OCI-LY1 (cell line): ENCODE measurements at regions not wholly inside any gene's neighbourhood (a gene's known extent, or its start where the extent isn't known, plus 50 kb on each side); places are given as distances from the start of the nearest gene placed in this dataset.

Experiments used
- H2AFZ ChIP-seq: fragments of 200-600 bp; sonication (generic), shearing (Covaris generic); 2 replicates; pipeline ENCODE4 v1.6.0; 2014; ENCODE audit warnings: antibody characterized with exemption, mild to moderate bottlenecking, low read length
- H3F3A ChIP-seq: fragments of 200-600 bp; sonication (generic), shearing (Covaris generic); 2 replicates; pipeline ENCODE4 v1.6.0; 2014; ENCODE audit warnings: mild to moderate bottlenecking, antibody characterized with exemption, low read length, moderate library complexity; ENCODE audit not compliant: insufficient read depth
- H3K27ac ChIP-seq: fragments of 200-600 bp; sonication (generic); 2 replicates; pipeline ENCODE4 v1.5.1; 2014; ENCODE audit warnings: low read length, mixed run types, mild to moderate bottlenecking, low read depth; ENCODE audit not compliant: poor library complexity, severe bottlenecking
- H3K27me3 ChIP-seq: fragments of 200-600 bp; sonication (generic); 2 replicates; pipeline ENCODE4 v1.6.0; 2014; ENCODE audit warnings: antibody characterized with exemption, mild to moderate bottlenecking, low read length, moderate library complexity; ENCODE audit not compliant: insufficient read depth
- H3K36me3 ChIP-seq: fragments of 200-600 bp; sonication (generic); 2 replicates; pipeline ENCODE4 v1.6.1; 2014; ENCODE audit warnings: mild to moderate bottlenecking, antibody characterized with exemption, low read length, moderate library complexity, mixed read lengths; ENCODE audit not compliant: insufficient read depth
- H3K4me1 ChIP-seq: fragments of 200-600 bp; sonication (generic); 2 replicates; pipeline ENCODE4 v1.5.1; 2014; ENCODE audit warnings: mild to moderate bottlenecking, low read length, moderate library complexity; ENCODE audit not compliant: insufficient read depth, severe bottlenecking
- H3K4me2 ChIP-seq: fragments of 200-600 bp; sonication (generic), shearing (Covaris generic); 2 replicates; pipeline ENCODE4 v1.6.1; 2014; ENCODE audit warnings: low read length
- H3K4me3 ChIP-seq: fragments of 200-600 bp; sonication (generic); 2 replicates; pipeline ENCODE4 v1.5.1; 2014; ENCODE audit warnings: low read length, low read depth, mild to moderate bottlenecking, mixed read lengths; ENCODE audit not compliant: poor library complexity, severe bottlenecking
- H3K79me2 ChIP-seq: fragments of 200-600 bp; shearing (Covaris generic); 2 replicates; pipeline ENCODE4 v1.6.1; 2016; ENCODE audit warnings: mixed run types, low read length, mixed read lengths; ENCODE audit not compliant: insufficient read depth
- H3K9ac ChIP-seq: fragments of 200-600 bp; sonication (generic), shearing (Covaris generic); 2 replicates; pipeline ENCODE4 v1.6.1; 2014; ENCODE audit warnings: mild to moderate bottlenecking, low read length, mixed read lengths
- H3K9me2 ChIP-seq: fragments of 200-600 bp; sonication (generic), shearing (Covaris generic); 2 replicates; pipeline ENCODE4 v1.6.1; 2014; ENCODE audit warnings: low read depth, mild to moderate bottlenecking, low read length, mixed read lengths
- H3K9me3 ChIP-seq: fragments of 200-600 bp; shearing (Covaris generic); 2 replicates; pipeline ENCODE4 v1.6.1; 2014; ENCODE audit warnings: low read length, mixed read lengths
- H4K20me1 ChIP-seq: fragments of 200-600 bp; sonication (generic), shearing (Covaris generic); 2 replicates; pipeline ENCODE4 v1.6.0; 2016; ENCODE audit warnings: mild to moderate bottlenecking, low read length; ENCODE audit not compliant: insufficient read depth
- EZH2 ChIP-seq: fragments of 200-600 bp; sonication (generic), shearing (Covaris generic); IDR thresholded peaks from 2 replicates; pipeline ENCODE4 v1.8.0; 2017; ENCODE audit warnings: borderline replicate concordance, mixed run types, mild to moderate bottlenecking, antibody characterized with exemption, low read length, moderate library complexity, mixed read lengths
- TF ChIP-seq, protein P1 (sequence below): fragments of 200-600 bp; sonication (generic), shearing (Covaris generic); IDR thresholded peaks from 2 replicates; pipeline ENCODE4 v1.5.1; 2017; ENCODE audit warnings: mild to moderate bottlenecking, antibody characterized with exemption, low read length, moderate library complexity, mixed read lengths

DNA sequence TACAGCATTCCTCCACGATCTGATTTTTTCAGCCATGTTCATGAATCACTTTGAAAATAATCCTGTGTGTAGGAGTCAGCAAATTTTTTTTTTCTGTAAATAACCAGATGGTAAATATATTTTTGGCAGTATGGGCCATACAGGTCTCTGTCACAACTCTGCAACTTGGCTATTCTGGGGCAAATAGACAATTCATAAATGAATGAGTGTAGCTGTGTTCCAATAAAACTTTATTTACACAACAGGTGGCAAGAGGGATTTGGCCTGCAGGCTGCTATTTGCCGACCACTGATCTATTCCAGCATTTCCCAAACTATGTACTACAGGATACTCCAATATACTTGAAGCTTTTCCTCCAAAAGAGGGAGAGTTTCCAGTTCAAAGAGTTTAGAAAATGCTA is 78.7 kb upstream of the SVIL start:
- no peak overlapping the region for H3K27ac ChIP-seq

DNA sequence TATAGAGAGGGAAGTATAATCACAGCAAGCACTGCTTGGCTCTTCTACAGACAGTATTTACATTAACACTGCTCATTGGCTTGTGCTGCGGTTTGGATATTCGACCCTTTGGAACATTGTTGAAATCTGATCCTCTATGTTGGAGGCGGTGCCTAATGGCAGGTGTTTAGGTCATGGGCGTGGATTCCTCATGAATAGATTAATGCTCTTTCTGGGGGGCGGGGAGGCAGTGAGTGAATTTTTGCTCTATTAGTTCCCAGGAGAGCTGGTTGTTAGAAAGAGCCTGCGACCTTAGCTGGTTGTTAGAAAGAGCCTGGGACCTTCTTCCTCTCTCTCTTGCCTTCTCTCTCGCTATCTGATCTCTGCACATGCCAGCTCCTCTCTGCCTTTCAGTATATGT is 77.3 kb upstream of the SVIL start:
- Histone ChIP-seq H3K9me2 (no peaks in the 10 kb centered on the region), H3F3A (no peaks in the 10 kb centered on the region), H3K9ac (no peak overlapping the region), H2AFZ (no peak overlapping the region), H3K27ac (no peak overlapping the region), H3K4me2 (no peak overlapping the region), H3K27me3 (no peaks in the 10 kb centered on the region), H3K36me3 (no peaks in the 10 kb centered on the region), H3K9me3 (no peaks in the 10 kb centered on the region), H3K4me3 (no peak overlapping the region), H4K20me1 (no peaks in the 10 kb centered on the region), H3K4me1 (no peaks in the 10 kb centered on the region), H3K79me2 (no peaks in the 10 kb centered on the region)
- TF ChIP-seq, protein P1, sequence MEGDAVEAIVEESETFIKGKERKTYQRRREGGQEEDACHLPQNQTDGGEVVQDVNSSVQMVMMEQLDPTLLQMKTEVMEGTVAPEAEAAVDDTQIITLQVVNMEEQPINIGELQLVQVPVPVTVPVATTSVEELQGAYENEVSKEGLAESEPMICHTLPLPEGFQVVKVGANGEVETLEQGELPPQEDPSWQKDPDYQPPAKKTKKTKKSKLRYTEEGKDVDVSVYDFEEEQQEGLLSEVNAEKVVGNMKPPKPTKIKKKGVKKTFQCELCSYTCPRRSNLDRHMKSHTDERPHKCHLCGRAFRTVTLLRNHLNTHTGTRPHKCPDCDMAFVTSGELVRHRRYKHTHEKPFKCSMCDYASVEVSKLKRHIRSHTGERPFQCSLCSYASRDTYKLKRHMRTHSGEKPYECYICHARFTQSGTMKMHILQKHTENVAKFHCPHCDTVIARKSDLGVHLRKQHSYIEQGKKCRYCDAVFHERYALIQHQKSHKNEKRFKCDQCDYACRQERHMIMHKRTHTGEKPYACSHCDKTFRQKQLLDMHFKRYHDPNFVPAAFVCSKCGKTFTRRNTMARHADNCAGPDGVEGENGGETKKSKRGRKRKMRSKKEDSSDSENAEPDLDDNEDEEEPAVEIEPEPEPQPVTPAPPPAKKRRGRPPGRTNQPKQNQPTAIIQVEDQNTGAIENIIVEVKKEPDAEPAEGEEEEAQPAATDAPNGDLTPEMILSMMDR, result no peak
- no peak for TF ChIP-seq EZH2

More for the DNA sequence above, 78.7 kb upstream of the SVIL start:
- no peak overlapping the region for H3K9ac ChIP-seq
- no peak for TF ChIP-seq EZH2
- TF ChIP-seq, protein P1, result no peak
- no peak overlapping the region for H2AFZ ChIP-seq
- no peak overlapping the region for H3K4me2 ChIP-seq
- H3K79me2 ChIP-seq, result no peaks in the 10 kb centered on the region
- no peaks in the 10 kb centered on the region for H3F3A ChIP-seq
- H3K9me3 ChIP-seq, result no peaks in the 10 kb centered on the region
- H3K9me2 ChIP-seq, result no peaks in the 10 kb centered on the region
- H3K4me1 ChIP-seq, result no peaks in the 10 kb centered on the region
- H3K36me3 ChIP-seq, result no peaks in the 10 kb centered on the region
- no peaks in the 10 kb centered on the region for H3K27me3 ChIP-seq
- no peak overlapping the region for H3K4me3 ChIP-seq
- no peaks in the 10 kb centered on the region for H4K20me1 ChIP-seq

DNA sequence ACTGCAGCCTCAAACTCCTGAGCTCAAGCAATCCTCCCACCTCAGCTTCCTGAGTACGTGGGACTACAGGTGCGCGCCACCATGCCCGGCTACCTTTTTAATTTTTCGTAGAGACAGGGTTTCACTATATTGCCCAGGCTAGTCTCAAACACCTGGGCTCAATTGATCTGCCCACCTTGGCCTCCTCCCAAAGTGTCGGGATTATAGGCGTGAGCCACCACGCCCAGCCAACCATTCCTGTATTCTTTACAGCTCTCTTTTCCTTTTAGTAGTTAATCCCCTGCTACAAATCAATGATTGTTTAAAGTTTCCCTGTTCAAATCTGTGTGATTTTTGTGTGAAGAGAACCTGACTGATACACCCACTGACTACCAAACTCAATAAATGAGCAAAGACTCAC is 75.4 kb upstream of the SVIL start:
- H3K9me2 ChIP-seq, result no peaks in the 10 kb centered on the region
- H3K4me1 ChIP-seq, result no peaks in the 10 kb centered on the region
- no peak overlapping the region for H3K4me2 ChIP-seq
- TF ChIP-seq EZH2, result no peak
- TF ChIP-seq, protein P1, result no peak
- no peaks in the 10 kb centered on the region for H4K20me1 ChIP-seq
- H3F3A ChIP-seq, result no peaks in the 10 kb centered on the region
- no peaks in the 10 kb centered on the region for H3K27me3 ChIP-seq
- H3K4me3 ChIP-seq, result no peak overlapping the region
- no peaks in the 10 kb centered on the region for H3K36me3 ChIP-seq
- no peaks in the 10 kb centered on the region for H3K9me3 ChIP-seq
- no peaks in the 10 kb centered on the region for H3K79me2 ChIP-seq
- no peak overlapping the region for H3K9ac ChIP-seq
- H3K27ac ChIP-seq, result no peak overlapping the region
- no peak overlapping the region for H2AFZ ChIP-seq
